KMS-11 (cell line): ENCODE measurements at regions not wholly inside any gene's neighbourhood (a gene's known extent, or its start where the extent isn't known, plus 50 kb on each side); places are given as distances from the start of the nearest gene placed in this dataset.
"Not testable (repeated sequence)": the region's sequence is repeated elsewhere in the genome, so short reads cannot be mapped to it uniquely, and the experiment has no call there.

ENCODE experiments used
- H2AFZ ChIP-seq: fragments of 200-600 bp; sonication (generic); 2 replicates; pipeline ENCODE4 v1.6.1; 2016; ENCODE audit warnings: antibody characterized with exemption, mixed run types, low read depth
- H3K27ac ChIP-seq: fragments of 200-600 bp; sonication (generic); 2 replicates; pipeline ENCODE4 v1.6.1; 2016; ENCODE audit warnings: mild to moderate bottlenecking, mixed run types
- H3K27me3 ChIP-seq: fragments of 200-600 bp; sonication (generic); 2 replicates; pipeline ENCODE4 v1.6.1; 2017; ENCODE audit warnings: mild to moderate bottlenecking, low read depth, mixed run types, moderate library complexity; ENCODE audit not compliant: insufficient read depth
- H3K36me3 ChIP-seq: fragments of 200-600 bp; sonication (generic); 2 replicates; pipeline ENCODE4 v1.6.1; 2017; ENCODE audit warnings: mild to moderate bottlenecking, mixed run types; ENCODE audit not compliant: insufficient read depth
- H3K4me1 ChIP-seq: fragments of 200-600 bp; sonication (generic); 2 replicates; pipeline ENCODE4 v1.6.1; 2016; ENCODE audit warnings: mild to moderate bottlenecking, low read depth, mixed run types; ENCODE audit not compliant: poor library complexity, severe bottlenecking
- H3K4me2 ChIP-seq: fragments of 200-600 bp; sonication (generic); 2 replicates; pipeline ENCODE4 v1.7.0; 2016; ENCODE audit warnings: mild to moderate bottlenecking, mixed run types
- H3K4me3 ChIP-seq: fragments of 200-600 bp; sonication (generic); IDR thresholded peaks from 2 replicates; pipeline ENCODE4 v1.6.1; 2017; ENCODE audit warnings: low read depth, low read length, mixed read lengths; ENCODE audit not compliant: insufficient read depth
- H3K79me2 ChIP-seq: fragments of 200-600 bp; sonication (generic); 2 replicates; pipeline ENCODE4 v1.6.1; 2016; ENCODE audit warnings: low read depth, mixed run types; ENCODE audit not compliant: insufficient read depth
- H3K9ac ChIP-seq: fragments of 200-600 bp; sonication (generic); 2 replicates; pipeline ENCODE4 v1.6.1; 2016; ENCODE audit warnings: mild to moderate bottlenecking, mixed run types
- H4K20me1 ChIP-seq: fragments of 200-600 bp; sonication (generic); 2 replicates; pipeline ENCODE4 v1.6.1; 2016; ENCODE audit warnings: mild to moderate bottlenecking, mixed run types; ENCODE audit not compliant: insufficient read depth
- TF ChIP-seq, protein P1 (sequence below): fragments of 200-600 bp; sonication (generic); conservative IDR thresholded peaks from 2 replicates; pipeline ENCODE4 v1.6.1; 2017; ENCODE audit warnings: low read depth, mild to moderate bottlenecking, antibody characterized with exemption, low read length, moderate library complexity, mixed read lengths

DNA sequence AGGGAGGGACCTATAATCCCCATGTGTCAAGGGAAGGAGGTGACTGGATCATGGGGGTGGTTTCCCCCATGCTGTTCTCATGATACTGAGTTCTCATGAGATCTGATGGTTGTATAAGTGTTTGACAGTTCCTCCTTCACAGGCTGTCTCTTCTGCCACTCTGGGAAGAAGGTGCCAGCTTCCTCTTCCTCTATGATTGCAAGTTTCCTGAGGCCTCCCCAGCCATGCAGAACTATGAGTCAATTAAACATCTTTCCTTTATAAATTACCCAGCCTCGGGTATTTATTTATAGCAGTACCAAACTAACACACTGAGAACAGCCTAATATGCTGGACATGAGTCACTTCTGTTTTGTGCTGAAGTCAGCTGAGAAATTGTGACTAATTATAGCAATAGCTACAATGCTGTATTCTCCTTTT lies 656.9 kb upstream of the CPEB2 start:
- Histone ChIP-seq H3K27me3 (no peaks in the 10 kb centered on the region), H3K4me2 (no peak overlapping the region), H4K20me1 (no peaks in the 10 kb centered on the region), H3K9ac (no peak overlapping the region), H3K27ac (no peak overlapping the region), H3K4me3 (no peak overlapping the region), H2AFZ (no peak overlapping the region), H3K36me3 (no peaks in the 10 kb centered on the region), H3K79me2 (no peaks in the 10 kb centered on the region), H3K4me1 (no peaks in the 10 kb centered on the region)
- TF ChIP-seq, protein P1, sequence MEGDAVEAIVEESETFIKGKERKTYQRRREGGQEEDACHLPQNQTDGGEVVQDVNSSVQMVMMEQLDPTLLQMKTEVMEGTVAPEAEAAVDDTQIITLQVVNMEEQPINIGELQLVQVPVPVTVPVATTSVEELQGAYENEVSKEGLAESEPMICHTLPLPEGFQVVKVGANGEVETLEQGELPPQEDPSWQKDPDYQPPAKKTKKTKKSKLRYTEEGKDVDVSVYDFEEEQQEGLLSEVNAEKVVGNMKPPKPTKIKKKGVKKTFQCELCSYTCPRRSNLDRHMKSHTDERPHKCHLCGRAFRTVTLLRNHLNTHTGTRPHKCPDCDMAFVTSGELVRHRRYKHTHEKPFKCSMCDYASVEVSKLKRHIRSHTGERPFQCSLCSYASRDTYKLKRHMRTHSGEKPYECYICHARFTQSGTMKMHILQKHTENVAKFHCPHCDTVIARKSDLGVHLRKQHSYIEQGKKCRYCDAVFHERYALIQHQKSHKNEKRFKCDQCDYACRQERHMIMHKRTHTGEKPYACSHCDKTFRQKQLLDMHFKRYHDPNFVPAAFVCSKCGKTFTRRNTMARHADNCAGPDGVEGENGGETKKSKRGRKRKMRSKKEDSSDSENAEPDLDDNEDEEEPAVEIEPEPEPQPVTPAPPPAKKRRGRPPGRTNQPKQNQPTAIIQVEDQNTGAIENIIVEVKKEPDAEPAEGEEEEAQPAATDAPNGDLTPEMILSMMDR = no peak

GRCh38 chr4:14347526-14347925 lies 654.8 kb upstream of the CPEB2 start:
- Histone ChIP-seq H2AFZ (no peak overlapping the region), H3K27me3 (no peaks in the 10 kb centered on the region), H3K36me3 (no peaks in the 10 kb centered on the region), H3K4me1 (no peaks in the 10 kb centered on the region), H4K20me1 (no peaks in the 10 kb centered on the region), H3K9ac (no peak overlapping the region), H3K4me2 (no peak overlapping the region), H3K4me3 (no peak overlapping the region), H3K79me2 (no peaks in the 10 kb centered on the region), H3K27ac (no peak overlapping the region)
- TF ChIP-seq, protein P1 = no peak

DNA sequence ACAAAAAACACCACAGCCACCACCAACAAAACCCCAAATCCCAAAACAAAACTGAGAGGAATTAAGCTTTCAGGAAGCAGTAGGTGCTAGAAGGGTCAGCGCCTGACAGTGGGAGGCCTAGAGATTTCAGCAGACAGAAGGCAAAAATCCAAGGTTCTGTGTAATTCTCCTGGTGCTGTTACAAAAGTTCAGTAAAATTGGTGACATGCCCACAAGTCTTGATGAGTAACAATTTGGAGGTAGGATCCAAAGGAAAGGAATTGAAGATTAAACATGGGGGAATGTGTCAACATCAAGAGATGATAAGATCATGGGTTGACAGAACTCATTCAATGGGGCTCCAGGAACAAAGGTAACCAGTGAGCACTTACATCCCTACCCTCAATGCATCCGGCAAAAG lies 653.8 kb upstream of the CPEB2 start:
- H2AFZ ChIP-seq = no peak overlapping the region
- H3K4me1 ChIP-seq = no peaks in the 10 kb centered on the region
- no peaks in the 10 kb centered on the region for H3K79me2 ChIP-seq
- H3K4me3 ChIP-seq = no peak overlapping the region
- no peaks in the 10 kb centered on the region for H3K36me3 ChIP-seq
- TF ChIP-seq, protein P1 = no peak
- no peak overlapping the region for H3K27ac ChIP-seq
- no peak overlapping the region for H3K4me2 ChIP-seq
- H3K9ac ChIP-seq = no peak overlapping the region
- no peaks in the 10 kb centered on the region for H4K20me1 ChIP-seq
- H3K27me3 ChIP-seq = no peaks in the 10 kb centered on the region

DNA sequence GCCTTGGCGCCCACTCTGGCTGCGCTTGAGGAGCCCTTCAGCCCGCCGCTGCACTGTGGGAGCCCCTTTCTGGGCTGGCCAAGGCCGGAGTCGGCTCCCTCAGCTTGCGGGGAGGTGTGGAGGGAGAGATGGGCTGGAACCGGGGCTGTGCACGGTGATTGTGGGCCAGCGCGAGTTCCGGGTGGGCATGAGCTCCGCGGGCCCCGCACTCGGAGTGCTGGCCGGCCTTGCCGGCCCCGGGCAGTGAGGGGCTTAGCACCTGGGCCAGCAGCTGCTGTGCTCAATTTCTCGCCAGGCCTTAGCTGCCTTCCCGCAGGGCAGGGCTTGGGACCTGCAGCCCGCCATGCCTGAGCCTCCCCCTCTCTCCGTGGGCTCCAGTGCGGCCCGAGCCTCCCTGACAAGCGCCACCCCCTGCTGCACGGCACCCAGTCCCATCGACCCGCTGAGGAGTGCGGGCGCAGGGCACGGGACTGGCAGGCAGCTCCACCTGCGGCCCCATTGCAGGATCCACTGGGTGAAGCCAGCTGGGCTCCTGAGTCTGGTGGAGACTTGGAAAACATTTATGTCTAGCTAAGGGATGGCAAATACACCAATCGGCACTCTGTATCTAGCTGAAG lies 643.6 kb upstream of the CPEB2 start:
- H2AFZ ChIP-seq, H3K27me3 ChIP-seq, H3K4me1 ChIP-seq, H3K4me2 ChIP-seq, H3K79me2 ChIP-seq, H3K36me3 ChIP-seq, H3K9ac ChIP-seq, H3K4me3 ChIP-seq, H4K20me1 ChIP-seq, H3K27ac ChIP-seq: not testable (repeated sequence)

DNA sequence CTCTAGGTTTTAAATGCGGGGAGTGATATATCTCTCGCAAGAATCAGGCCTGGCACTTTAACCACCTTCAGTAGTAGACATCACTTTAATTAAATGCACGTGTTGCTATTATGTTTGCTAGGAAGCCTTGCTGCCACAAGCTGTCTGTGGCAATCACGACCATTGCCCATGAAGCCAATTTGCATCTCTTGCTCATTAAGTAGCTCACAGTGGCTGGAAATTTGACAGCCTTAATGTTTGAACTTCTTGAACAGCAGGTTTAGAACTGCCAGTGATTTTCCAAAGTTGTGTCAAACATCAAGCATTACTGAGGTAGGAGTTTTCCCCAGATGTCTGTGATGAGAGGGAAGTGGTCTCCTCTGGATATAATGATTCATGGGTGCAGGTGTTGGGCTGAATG lies 642.3 kb upstream of the CPEB2 start:
- H3K9ac ChIP-seq = no peak overlapping the region

More for the DNA sequence above, 642.3 kb upstream of the CPEB2 start:
- Histone ChIP-seq H3K4me1 (no peaks in the 10 kb centered on the region), H3K79me2 (no peaks in the 10 kb centered on the region), H3K4me3 (no peak overlapping the region), H2AFZ (no peak overlapping the region), H3K27me3 (no peaks in the 10 kb centered on the region), H3K4me2 (no peak overlapping the region), H4K20me1 (no peaks in the 10 kb centered on the region), H3K36me3 (no peaks in the 10 kb centered on the region), H3K27ac (no peak overlapping the region)
- TF ChIP-seq, protein P1 = no peak
